Skeletal muscle cell (primary cell): ENCODE measurements at regions not wholly inside any gene's neighbourhood (a gene's known extent, or its start where the extent isn't known, plus 50 kb on each side); places are given as distances from the start of the nearest gene placed in this dataset.
A peak's percentile ranks its signal among the peaks of the same experiment; 100 is the strongest.
"Not testable (repeated sequence)": the region's sequence is repeated elsewhere in the genome, so short reads cannot be mapped to it uniquely, and the experiment has no call there.

Experiments
- DNase-seq: peaks from one replicate; pipeline ENCODE4 v3.0.0-alpha.2; 2010; ENCODE audit warnings: low read depth
- H3K4me3 ChIP-seq: 2 replicates; pipeline ENCODE4 v1.5.1; 2011; ENCODE audit warnings: low read depth, mild to moderate bottlenecking, control low read depth, low read length, moderate library complexity

- DNase-seq: no peak
- H3K4me3 ChIP-seq: no peak overlapping the region
Observed at GRCh38 chr3:147090461-147090860, 315.9 kb downstream of the ZIC4 start.

- DNase-seq: peak; percentile 5
- H3K4me3 ChIP-seq: no peak overlapping the region
Observed at GRCh38 chr3:147089286-147089685, 317.1 kb downstream of the ZIC4 start.

- DNase-seq, H3K4me3 ChIP-seq: not testable (repeated sequence)
Observed at GRCh38 chr3:147059500-147059899, 346.8 kb downstream of the ZIC4 start.

GRCh38 chr3:147049821-147050220 is 356.5 kb downstream of the ZIC4 start:
- no peak for DNase-seq
- H3K4me3 ChIP-seq: no peak overlapping the region

GRCh38 chr3:147049305-147049704 is 357.0 kb downstream of the ZIC4 start:
- H3K4me3 ChIP-seq: no peak overlapping the region
- DNase-seq: no peak

- H3K4me3 ChIP-seq: no peak overlapping the region
- DNase-seq: no peak
Observed at GRCh38 chr3:147046916-147047315, 359.4 kb downstream of the ZIC4 start.

- DNase-seq: no peak
- no peak overlapping the region for H3K4me3 ChIP-seq
Observed at GRCh38 chr3:147038481-147038880, 367.9 kb downstream of the ZIC4 start.

- no peak overlapping the region for H3K4me3 ChIP-seq
- no peak for DNase-seq
Observed at GRCh38 chr3:147034359-147034758, 372.0 kb downstream of the ZIC4 start.

GRCh38 chr3:147030274-147030673 is 376.1 kb downstream of the ZIC4 start:
- H3K4me3 ChIP-seq: no peak overlapping the region
- DNase-seq: no peak

- DNase-seq: no peak
- no peak overlapping the region for H3K4me3 ChIP-seq
Observed at GRCh38 chr3:147015334-147015733, 391.0 kb downstream of the ZIC4 start.

- H3K4me3 ChIP-seq: no peak overlapping the region
- peak; percentile 46 for DNase-seq
Observed at GRCh38 chr3:147008886-147009285, 397.5 kb downstream of the ZIC4 start.

- no peak for DNase-seq
- no peak overlapping the region for H3K4me3 ChIP-seq
Observed at GRCh38 chr3:147008458-147008857, 397.9 kb downstream of the ZIC4 start.

GRCh38 chr3:147007736-147008245 is 398.6 kb downstream of the ZIC4 start:
- no peak overlapping the region for H3K4me3 ChIP-seq
- DNase-seq: no peak

- DNase-seq: no peak
- no peak overlapping the region for H3K4me3 ChIP-seq
Observed at GRCh38 chr3:147002721-147003120, 397.6 kb upstream of the PLSCR5 start.

GRCh38 chr3:147000274-147000673 is 395.1 kb upstream of the PLSCR5 start:
- no peak overlapping the region for H3K4me3 ChIP-seq
- no peak for DNase-seq

GRCh38 chr3:146991907-146992306 is 386.8 kb upstream of the PLSCR5 start:
- DNase-seq: no peak
- no peak overlapping the region for H3K4me3 ChIP-seq

GRCh38 chr3:146975476-146975875 is 370.3 kb upstream of the PLSCR5 start:
- DNase-seq: no peak

GRCh38 chr3:146975032-146975431 is 369.9 kb upstream of the PLSCR5 start:
- no peak for DNase-seq
- no peak overlapping the region for H3K4me3 ChIP-seq

More at GRCh38 chr3:146975476-146975875, 370.3 kb upstream of the PLSCR5 start:
- H3K4me3 ChIP-seq: no peak overlapping the region

GRCh38 chr3:146974001-146974400 is 368.9 kb upstream of the PLSCR5 start:
- H3K4me3 ChIP-seq: no peak overlapping the region
- DNase-seq: no peak

- no peak overlapping the region for H3K4me3 ChIP-seq
- DNase-seq: no peak
Observed at GRCh38 chr3:146972726-146973125, 367.6 kb upstream of the PLSCR5 start.

- no peak for DNase-seq
Observed at GRCh38 chr3:146970236-146970635, 365.1 kb upstream of the PLSCR5 start.

GRCh38 chr3:146969356-146969755 is 364.2 kb upstream of the PLSCR5 start:
- peak; percentile 62 for DNase-seq
- H3K4me3 ChIP-seq: no peak overlapping the region

More at GRCh38 chr3:146970236-146970635, 365.1 kb upstream of the PLSCR5 start:
- H3K4me3 ChIP-seq: no peak overlapping the region
